Naive thymus-derived CD8-positive, alpha-beta T cell (primary cell): ENCODE measurements at regions not wholly inside any gene's neighbourhood (a gene's known extent, or its start where the extent isn't known, plus 50 kb on each side); places are given as distances from the start of the nearest gene placed in this dataset.
"Not testable (repeated sequence)": the region's sequence is repeated elsewhere in the genome, so short reads cannot be mapped to it uniquely, and the experiment has no call there.

Source experiments
- ATAC-seq, 2 donors: fragments of 150-1000 bp; cut with Tn5 transposase in 1 of 2; sonication (Bioruptor Pico), chemical (Tn5 transposase) in 1 of 2; 1 replicate in 1 of 2; 2 replicates in 1 of 2; pipeline ENCODE4 v1.10.0; 2021; ENCODE audit warnings: mild to moderate bottlenecking in 2 of 2, moderate library complexity in 2 of 2
- POLR2A ChIA-PET: fragments of 350-600 bp; sonication (Branson Sonifier 250); formaldehyde crosslinking; loops from one replicate; lab custom pipeline; 2021; ENCODE audit warnings: antibody characterized with exemption; lab: Charles Lee
- DNase-seq, 10 donors: peaks; one replicate each; pipeline versions ENCODE4 v3.0.0 to v3.0.0-alpha.2; 2020 to 2022
- H3K27ac Mint-ChIP-seq, 10 donors: one replicate each; pipeline ENCODE4 v1.8.0; 2020 to 2022; ENCODE audit warnings: mild to moderate bottlenecking in 10 of 10, mixed read lengths in 10 of 10, moderate library complexity in 4 of 10, inconsistent platforms in 1 of 10
- H3K27me3 Mint-ChIP-seq, 5 donors: one replicate each; pipeline ENCODE4 v1.8.0; 2021 to 2022; ENCODE audit warnings: mixed read lengths in 5 of 5
- H3K36me3 Mint-ChIP-seq, 3 donors: one replicate each; pipeline ENCODE4 v1.8.0; 2020 to 2022; ENCODE audit warnings: mixed read lengths in 3 of 3, mild to moderate bottlenecking in 2 of 3, inconsistent platforms in 1 of 3
- H3K4me1 Mint-ChIP-seq, 4 donors: one replicate each; pipeline ENCODE4 v1.8.0; 2021 to 2022; ENCODE audit warnings: mixed read lengths in 4 of 4
- H3K4me3 Mint-ChIP-seq, 10 donors: one replicate each; pipeline ENCODE4 v1.8.0; 2020 to 2022; ENCODE audit warnings: mild to moderate bottlenecking in 10 of 10, mixed read lengths in 10 of 10, moderate library complexity in 6 of 10, inconsistent platforms in 1 of 10
- H3K9me3 Mint-ChIP-seq, 9 donors: one replicate each; pipeline ENCODE4 v1.8.0; 2020 to 2022; ENCODE audit warnings: mixed read lengths in 9 of 9, mild to moderate bottlenecking in 3 of 9, inconsistent platforms in 1 of 9, moderate library complexity in 1 of 9

DNA sequence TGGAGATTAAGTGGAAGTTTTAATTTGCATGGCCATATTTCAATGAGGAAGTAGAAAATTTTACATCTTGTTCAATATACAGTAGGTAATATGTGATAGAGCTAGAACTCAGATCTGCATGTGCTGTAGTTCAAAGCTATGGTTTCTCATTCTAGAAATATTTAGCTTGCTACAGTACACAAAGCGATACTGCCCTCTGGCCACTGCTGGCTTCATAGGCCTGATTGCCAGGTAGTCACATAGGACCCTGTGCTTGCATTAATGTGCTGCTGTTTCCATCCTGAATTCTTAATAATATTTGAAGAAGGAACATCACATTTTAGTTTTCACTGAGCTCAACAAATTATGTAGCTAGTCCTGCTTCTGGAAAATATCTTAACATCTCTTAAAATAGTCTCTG is 87.0 kb downstream of the PLSCR2 start:
- peaks cover 0 to 6% (median 0%) of the 10 kb centered on the region in 9 donors for H3K9me3 Mint-ChIP-seq
- H3K4me1 Mint-ChIP-seq, result no peaks in the 10 kb centered on the region
- H3K36me3 Mint-ChIP-seq, result peaks cover 0 to 2% (median 0%) of the 10 kb centered on the region in 3 donors
- POLR2A ChIA-PET, result no interaction called here
- H3K27ac Mint-ChIP-seq, result no peak overlapping the region
- no peak overlapping the region for H3K4me3 Mint-ChIP-seq
- no peak for DNase-seq
- peaks cover 0 to 18% (median 8%) of the 10 kb centered on the region in 5 donors for H3K27me3 Mint-ChIP-seq
- no peak for ATAC-seq

DNA sequence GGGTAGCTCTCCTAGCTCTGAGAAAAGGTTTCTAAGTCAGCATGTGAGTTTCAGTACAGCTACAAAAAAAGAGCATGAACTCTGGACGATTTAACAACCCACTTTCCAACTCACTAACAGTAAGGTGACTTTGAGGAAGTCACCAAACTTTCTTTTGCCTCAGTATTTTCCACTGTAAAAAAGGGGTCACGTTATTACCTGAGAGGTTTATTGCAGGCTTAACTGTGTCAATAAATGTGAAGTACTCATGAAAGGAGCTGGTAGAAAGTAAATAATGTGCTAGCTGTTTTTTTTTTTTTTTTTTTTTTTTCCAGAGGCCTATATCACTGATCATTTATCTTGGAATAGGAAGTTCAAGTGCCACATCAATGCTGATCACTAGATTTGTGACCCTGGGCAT is 89.3 kb downstream of the PLSCR2 start:
- H3K27ac Mint-ChIP-seq, result no peak overlapping the region
- POLR2A ChIA-PET, result no interaction called here
- H3K4me3 Mint-ChIP-seq, result no peak overlapping the region
- H3K4me1 Mint-ChIP-seq, result no peaks in the 10 kb centered on the region
- peaks cover 1 to 9% (median 4%) of the 10 kb centered on the region in 5 donors for H3K27me3 Mint-ChIP-seq
- H3K9me3 Mint-ChIP-seq, result peaks cover 0 to 3% (median 0%) of the 10 kb centered on the region in 9 donors
- no peak for ATAC-seq
- DNase-seq, result no peak
- H3K36me3 Mint-ChIP-seq, result peaks cover 0 to 2% (median 0%) of the 10 kb centered on the region in 3 donors

DNA sequence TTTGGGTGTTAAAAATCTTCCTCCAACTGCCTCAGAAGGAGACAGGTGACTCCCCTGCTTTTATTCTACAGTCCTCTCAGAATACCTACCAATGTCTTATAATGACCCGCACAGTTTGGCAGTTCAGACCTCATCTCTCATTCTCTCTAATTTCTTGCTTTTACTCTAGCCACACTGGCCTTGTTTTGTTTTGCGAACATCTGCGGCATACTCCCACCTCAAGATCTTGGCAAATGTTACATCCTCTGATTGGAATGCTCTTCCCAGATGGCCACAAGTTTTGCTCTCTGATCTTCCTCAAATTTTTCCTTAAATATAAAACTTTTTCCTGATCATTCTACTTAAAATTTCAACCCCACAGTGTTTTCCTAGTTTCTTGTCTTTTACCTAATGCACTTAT is 94.1 kb downstream of the PLSCR2 start:
- POLR2A ChIA-PET, result no interaction called here
- no peaks in the 10 kb centered on the region for H3K4me1 Mint-ChIP-seq
- H3K9me3 Mint-ChIP-seq, result peaks cover 0 to 29% (median 15%) of the 10 kb centered on the region in 9 donors
- H3K27me3 Mint-ChIP-seq, result peaks cover 1 to 9% (median 4%) of the 10 kb centered on the region in 5 donors
- H3K36me3 Mint-ChIP-seq, result peaks cover 0 to 7% (median 2%) of the 10 kb centered on the region in 3 donors
- no peak overlapping the region for H3K27ac Mint-ChIP-seq
- no peak overlapping the region for H3K4me3 Mint-ChIP-seq
- DNase-seq (no peak), ATAC-seq (no peak)

DNA sequence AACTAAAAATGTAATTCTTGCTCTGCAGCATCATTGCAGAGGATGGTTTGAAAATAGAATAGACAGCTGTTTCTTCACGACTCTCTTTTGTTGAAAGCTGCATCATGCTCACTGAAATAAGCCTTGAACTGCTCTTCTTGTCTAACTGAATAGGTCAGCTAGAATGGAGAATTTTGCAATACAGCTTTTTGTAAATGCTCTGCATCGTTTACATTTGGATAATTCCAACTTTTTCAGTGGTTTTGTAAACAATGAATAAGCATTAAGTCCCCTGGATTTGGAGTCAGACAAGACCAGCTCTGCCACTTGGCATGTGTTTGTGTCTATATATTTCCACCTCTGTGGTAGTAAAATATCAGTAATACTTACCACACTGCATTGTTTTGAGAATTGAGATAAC is 95.2 kb downstream of the PLSCR2 start:
- no peak for DNase-seq
- Mint-ChIP-seq H3K9me3 (peaks cover 0 to 29% (median 16%) of the 10 kb centered on the region in 9 donors), H3K36me3 (peaks cover 0 to 7% (median 3%) of the 10 kb centered on the region in 3 donors), H3K4me1 (no peaks in the 10 kb centered on the region), H3K27me3 (peaks cover 1 to 9% (median 4%) of the 10 kb centered on the region in 5 donors), H3K27ac (no peak overlapping the region), H3K4me3 (no peak overlapping the region)
- POLR2A ChIA-PET, result no interaction called here
- no peak for ATAC-seq

DNA sequence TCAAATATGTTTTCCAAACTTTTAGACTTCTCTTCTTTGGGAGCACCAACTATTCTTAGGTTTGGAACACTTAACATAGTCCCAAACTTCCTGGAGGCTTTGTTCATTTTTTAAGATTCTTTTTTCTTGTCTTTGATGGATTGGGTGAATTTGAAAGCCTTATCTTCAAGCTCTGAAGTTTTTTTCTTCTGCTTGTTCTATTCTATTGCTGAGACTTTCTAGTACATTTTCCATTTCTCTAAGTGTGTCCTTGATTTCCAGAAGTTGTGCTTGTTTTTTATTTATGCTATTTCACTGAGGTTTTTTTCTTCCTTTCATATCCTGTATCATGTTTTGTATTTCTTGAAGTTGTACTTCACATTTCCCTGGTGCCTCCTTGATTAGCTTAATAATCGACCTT is 97.5 kb downstream of the PLSCR2 start:
- H3K27ac Mint-ChIP-seq, result no peak overlapping the region
- POLR2A ChIA-PET, result no interaction called here
- DNase-seq (no peak), ATAC-seq (no peak)
- no peak overlapping the region for H3K4me3 Mint-ChIP-seq
- peaks cover 0 to 29% (median 16%) of the 10 kb centered on the region in 9 donors for H3K9me3 Mint-ChIP-seq
- no peaks in the 10 kb centered on the region for H3K4me1 Mint-ChIP-seq
- H3K36me3 Mint-ChIP-seq, result peaks cover 0 to 7% (median 3%) of the 10 kb centered on the region in 3 donors
- peaks cover 0 to 3% (median 0%) of the 10 kb centered on the region in 5 donors for H3K27me3 Mint-ChIP-seq

DNA sequence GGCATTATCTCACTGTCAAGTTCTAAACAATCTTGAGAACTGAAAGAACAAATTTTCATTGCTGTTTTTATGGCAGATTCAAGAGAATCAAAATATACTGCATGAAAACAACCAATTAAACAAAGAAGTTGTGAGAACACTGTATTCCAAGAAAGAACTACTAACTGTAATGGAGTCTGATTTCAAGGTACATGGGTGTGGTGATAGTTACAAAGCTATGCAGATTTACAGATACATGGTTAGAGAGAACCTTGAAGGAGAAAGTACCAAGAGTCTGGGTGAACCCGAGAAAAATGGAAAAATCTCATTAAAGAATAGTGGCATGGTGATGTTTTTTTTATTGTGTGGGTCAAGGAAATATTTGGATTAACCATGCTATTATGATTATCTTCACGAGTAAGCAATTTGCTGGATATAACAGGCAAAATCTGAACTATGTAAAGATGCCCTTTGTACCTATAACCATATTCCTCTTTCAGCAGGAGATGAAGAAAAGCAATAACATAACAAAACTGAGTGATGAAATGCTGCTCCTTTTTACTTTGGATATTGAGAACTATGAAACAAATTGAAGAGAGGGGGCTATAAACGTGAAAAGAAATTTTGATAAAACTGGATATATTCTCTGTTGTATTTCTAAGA is 100.4 kb downstream of the PLSCR2 start:
- peaks cover 0 to 1% (median 0%) of the 10 kb centered on the region in 5 donors for H3K27me3 Mint-ChIP-seq
- H3K4me1 Mint-ChIP-seq, result no peaks in the 10 kb centered on the region
- ATAC-seq (no peak), DNase-seq (no peak)
- peaks cover 0 to 7% (median 3%) of the 10 kb centered on the region in 3 donors for H3K36me3 Mint-ChIP-seq
- peaks cover 0 to 29% (median 16%) of the 10 kb centered on the region in 9 donors for H3K9me3 Mint-ChIP-seq
- no peak overlapping the region for H3K4me3 Mint-ChIP-seq
- POLR2A ChIA-PET, result no interaction called here
- H3K27ac Mint-ChIP-seq, result no peak overlapping the region

DNA sequence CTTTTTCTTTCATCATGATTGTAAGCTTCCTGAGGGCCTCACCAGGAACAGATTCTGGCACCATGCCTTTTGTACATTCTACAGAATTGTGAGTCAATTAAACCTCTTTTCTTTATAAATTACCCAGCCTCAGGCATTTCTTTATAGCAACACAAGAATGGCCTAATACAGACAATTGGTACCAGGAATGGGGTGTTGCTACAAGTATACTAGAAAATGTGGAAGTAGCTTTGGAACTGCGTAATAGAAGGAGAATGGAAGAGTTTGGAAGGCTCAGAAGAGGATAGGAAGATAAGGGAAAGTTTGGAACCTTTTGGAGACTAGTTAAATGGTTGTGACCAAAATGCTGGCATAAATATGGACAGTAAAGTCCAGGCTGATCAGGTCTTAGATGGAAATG is 108.9 kb upstream of the PLSCR4 start:
- H3K36me3 Mint-ChIP-seq, result peaks cover 0 to 15% (median 7%) of the 10 kb centered on the region in 3 donors
- no peak for DNase-seq
- peak overlapping the region in 1 of 10 donors; percentile 1 for H3K27ac Mint-ChIP-seq
- POLR2A ChIA-PET, result no interaction called here
- H3K27me3 Mint-ChIP-seq, result no peaks in the 10 kb centered on the region
- H3K4me1 Mint-ChIP-seq, result no peaks in the 10 kb centered on the region
- no peak overlapping the region for H3K4me3 Mint-ChIP-seq
- ATAC-seq, result no peak
- H3K9me3 Mint-ChIP-seq, result peaks cover 0 to 21% (median 3%) of the 10 kb centered on the region in 9 donors

DNA sequence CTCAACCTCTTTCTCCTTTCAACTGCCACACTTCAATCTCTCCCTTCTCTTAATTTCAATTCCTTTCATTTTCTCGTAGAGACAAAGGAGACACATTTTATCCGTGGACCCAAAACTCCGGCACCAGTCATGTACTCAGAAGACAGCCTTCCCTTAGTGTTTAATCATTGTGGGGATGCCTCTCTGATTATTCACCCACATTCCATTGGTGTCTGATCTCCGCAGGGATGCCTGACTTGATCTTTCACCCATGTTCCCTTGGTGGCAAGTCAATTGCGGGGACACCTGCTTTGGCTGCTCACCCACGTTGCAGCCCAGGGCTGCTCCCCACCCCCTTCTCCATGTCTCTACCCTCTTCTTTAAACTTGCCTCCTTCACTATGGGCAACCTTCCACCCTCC is 103.5 kb upstream of the PLSCR4 start:
- H3K27ac Mint-ChIP-seq, ATAC-seq, H3K36me3 Mint-ChIP-seq, H3K4me3 Mint-ChIP-seq, DNase-seq, POLR2A ChIA-PET, H3K27me3 Mint-ChIP-seq, H3K4me1 Mint-ChIP-seq: not testable (repeated sequence)
- peaks cover 0 to 12% (median 2%) of the 10 kb centered on the region in 9 donors for H3K9me3 Mint-ChIP-seq

DNA sequence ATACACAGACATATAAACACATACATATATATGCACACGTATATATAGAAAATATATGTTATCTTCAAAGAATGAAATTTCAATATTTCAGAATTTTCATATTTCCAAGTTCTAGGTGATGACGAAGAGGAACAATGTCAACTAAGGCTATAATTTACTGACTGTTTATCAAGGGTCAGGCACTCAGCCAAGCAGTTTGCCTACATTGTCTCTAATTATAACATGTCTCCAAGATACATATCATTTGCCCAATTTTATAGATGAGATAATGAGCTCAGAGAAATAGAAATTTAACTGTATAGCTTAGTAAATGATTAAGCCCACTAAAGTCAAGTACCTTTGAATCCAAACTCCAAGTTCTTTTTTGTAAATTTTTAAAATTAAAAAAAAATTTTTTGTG is 99.9 kb upstream of the PLSCR4 start:
- POLR2A ChIA-PET, result no interaction called here
- Mint-ChIP-seq H3K4me1 (no peaks in the 10 kb centered on the region), H3K27ac (no peak overlapping the region), H3K9me3 (peaks cover 0 to 11% (median 0%) of the 10 kb centered on the region in 9 donors), H3K4me3 (no peak overlapping the region), H3K36me3 (no peaks in the 10 kb centered on the region), H3K27me3 (peaks cover 0 to 4% (median 1%) of the 10 kb centered on the region in 5 donors)
- ATAC-seq (no peak), DNase-seq (no peak)

DNA sequence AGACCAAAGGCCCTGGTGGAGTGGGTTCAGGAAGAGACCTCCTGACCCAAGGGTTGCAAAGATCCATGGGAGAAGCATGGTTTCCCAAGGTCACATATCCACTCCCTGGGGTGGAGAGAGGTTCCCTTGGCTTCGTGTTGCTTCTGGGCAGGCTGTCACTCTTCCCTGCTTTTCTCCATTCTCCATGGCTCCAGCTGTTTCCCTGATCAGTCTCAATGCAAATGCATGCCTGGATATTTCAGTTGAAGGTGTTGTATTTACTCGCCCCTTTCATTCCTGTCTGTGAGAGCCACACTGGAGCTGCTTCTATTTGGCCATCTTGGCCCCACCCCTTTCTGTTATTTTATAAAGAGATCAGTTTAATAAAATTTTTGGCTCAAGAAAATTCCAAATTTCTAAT is 95.0 kb upstream of the PLSCR4 start:
- H3K4me3 Mint-ChIP-seq, result no peak overlapping the region
- POLR2A ChIA-PET, result no interaction called here
- H3K36me3 Mint-ChIP-seq, result no peaks in the 10 kb centered on the region
- no peak overlapping the region for H3K27ac Mint-ChIP-seq
- DNase-seq (no peak), ATAC-seq (no peak)
- no peaks in the 10 kb centered on the region for H3K4me1 Mint-ChIP-seq
- H3K27me3 Mint-ChIP-seq, result peaks cover 0 to 2% (median 0%) of the 10 kb centered on the region in 5 donors
- H3K9me3 Mint-ChIP-seq, result peaks cover 0 to 5% (median 0%) of the 10 kb centered on the region in 9 donors

DNA sequence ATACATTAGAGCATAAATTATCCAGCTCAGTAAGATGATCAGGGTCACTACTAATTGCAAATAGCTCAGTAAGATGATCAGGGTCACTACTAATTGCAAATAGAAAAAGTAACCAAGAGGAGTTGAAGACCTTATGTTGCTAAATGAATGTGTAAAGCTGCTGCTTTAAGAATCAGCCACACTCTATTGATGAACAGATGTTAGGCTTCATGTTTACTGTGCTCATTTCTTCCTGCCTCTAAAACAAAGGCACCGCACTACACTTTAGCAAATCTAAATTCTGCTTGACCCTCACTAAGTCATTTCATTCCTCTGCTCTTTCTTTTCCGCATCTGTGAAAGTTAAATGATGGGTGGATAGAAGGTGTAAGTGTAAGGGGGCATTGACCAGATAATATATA is 92.6 kb upstream of the PLSCR4 start:
- Mint-ChIP-seq H3K4me3 (no peak overlapping the region), H3K27ac (no peak overlapping the region)

DNA sequence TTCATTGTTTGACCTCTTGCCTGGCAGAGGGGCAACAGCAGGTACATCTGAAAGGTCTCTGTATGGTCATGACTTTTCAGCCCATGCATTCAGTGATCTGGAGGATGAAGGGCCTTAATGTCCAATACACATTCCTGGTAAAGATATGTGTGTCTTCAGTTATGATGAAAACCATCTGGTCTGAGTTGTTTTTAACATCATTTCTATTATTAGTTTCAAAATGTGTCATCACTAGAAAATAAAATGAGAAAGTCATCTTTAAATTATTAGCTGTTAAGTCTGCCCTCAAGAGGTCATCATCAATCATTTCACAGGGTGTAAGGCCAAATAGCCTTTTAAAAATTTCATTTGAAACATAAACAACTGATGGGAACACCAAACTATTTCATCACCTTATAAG is 92.1 kb upstream of the PLSCR4 start:
- POLR2A ChIA-PET, result no interaction called here
- ATAC-seq (no peak), DNase-seq (no peak)
- H3K36me3 Mint-ChIP-seq, result no peaks in the 10 kb centered on the region
- H3K4me1 Mint-ChIP-seq, result no peaks in the 10 kb centered on the region
- no peak overlapping the region for H3K27ac Mint-ChIP-seq
- H3K27me3 Mint-ChIP-seq, result peaks cover 0 to 2% (median 0%) of the 10 kb centered on the region in 5 donors
- no peaks in the 10 kb centered on the region for H3K9me3 Mint-ChIP-seq
- H3K4me3 Mint-ChIP-seq, result no peak overlapping the region

More for the DNA sequence above, 92.6 kb upstream of the PLSCR4 start:
- Mint-ChIP-seq H3K36me3 (no peaks in the 10 kb centered on the region), H3K9me3 (no peaks in the 10 kb centered on the region), H3K27me3 (peaks cover 0 to 2% (median 0%) of the 10 kb centered on the region in 5 donors), H3K4me1 (no peaks in the 10 kb centered on the region)
- DNase-seq, result no peak
- ATAC-seq, result no peak
- POLR2A ChIA-PET, result no interaction called here

DNA sequence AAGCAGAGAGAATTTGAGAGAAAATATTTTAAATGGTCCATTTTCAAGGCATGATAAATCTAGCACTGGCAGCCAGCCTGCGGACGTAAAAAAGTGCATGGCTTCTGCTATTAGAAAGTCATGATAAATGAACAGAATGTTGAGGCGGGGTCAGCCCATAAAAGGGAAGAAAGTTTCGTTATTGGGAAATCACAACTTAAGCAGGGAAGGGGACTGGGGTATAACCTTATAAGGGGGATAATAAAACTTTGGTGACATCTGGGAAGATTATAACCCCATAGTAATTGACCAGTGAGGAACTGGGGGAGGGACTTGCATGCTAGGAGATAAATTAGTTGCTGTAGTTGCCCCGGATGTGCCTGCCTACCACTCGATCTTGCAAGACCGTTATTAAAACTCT is 88.4 kb upstream of the PLSCR4 start:
- no peak for DNase-seq
- Mint-ChIP-seq H3K27ac (no peak overlapping the region), H3K9me3 (no peaks in the 10 kb centered on the region), H3K4me1 (no peaks in the 10 kb centered on the region), H3K27me3 (no peaks in the 10 kb centered on the region), H3K4me3 (no peak overlapping the region), H3K36me3 (no peaks in the 10 kb centered on the region)
- no peak for ATAC-seq
- POLR2A ChIA-PET, result no interaction called here

DNA sequence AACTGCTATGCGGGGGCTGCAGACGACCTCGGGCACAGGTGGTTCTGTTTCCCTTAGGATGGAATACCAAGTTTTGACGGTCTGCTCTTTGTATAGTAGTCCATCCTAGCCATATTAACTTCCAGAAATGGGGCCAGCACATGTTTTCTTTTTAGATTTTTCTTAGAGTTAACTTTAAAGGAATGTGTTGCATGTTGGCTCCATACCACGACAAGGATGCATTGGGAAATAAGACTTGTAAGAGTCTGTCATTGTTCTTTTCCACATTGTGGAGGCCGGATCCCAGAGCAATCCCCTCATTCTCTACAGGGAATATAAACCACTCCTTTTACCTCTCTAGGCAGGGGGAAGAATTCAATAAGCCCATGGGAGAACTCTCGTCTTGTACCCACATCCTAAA is 87.1 kb upstream of the PLSCR4 start:
- ATAC-seq (no peak), DNase-seq (no peak)
- H3K36me3 Mint-ChIP-seq, result no peaks in the 10 kb centered on the region
- POLR2A ChIA-PET, result no interaction called here
- H3K9me3 Mint-ChIP-seq, result no peaks in the 10 kb centered on the region
- peaks cover 0 to 3% (median 0%) of the 10 kb centered on the region in 5 donors for H3K27me3 Mint-ChIP-seq
- H3K4me1 Mint-ChIP-seq, result no peaks in the 10 kb centered on the region
- no peak overlapping the region for H3K4me3 Mint-ChIP-seq
- no peak overlapping the region for H3K27ac Mint-ChIP-seq
